NCI-H2196 (cell line): ENCODE measurements at regions not wholly inside any gene's neighbourhood (a gene's known extent, or its start where the extent isn't known, plus 50 kb on each side); places are given as distances from the start of the nearest gene placed in this dataset.
"Not testable (repeated sequence)": the region's sequence is repeated elsewhere in the genome, so short reads cannot be mapped to it uniquely, and the experiment has no call there.

ENCODE experiments used
- DNase-seq: peaks from one replicate; lab custom pipeline; 2025; ENCODE audit not compliant: unreplicated experiment; lab: John Stamatoyannopoulos, UW

GRCh38 chr6:168863467-168863866 lies 390.2 kb downstream of the THBS2 start:
- DNase-seq = no peak

GRCh38 chr6:168862346-168862980 lies 391.2 kb downstream of the THBS2 start:
- DNase-seq = no peak

- no peak for DNase-seq
Observed at GRCh38 chr6:168860987-168861386, 392.7 kb downstream of the THBS2 start.

- no peak for DNase-seq
Observed at GRCh38 chr6:168860341-168860740, 393.3 kb downstream of the THBS2 start.

GRCh38 chr6:168858926-168859325 lies 394.7 kb downstream of the THBS2 start:
- no peak for DNase-seq

GRCh38 chr6:168856914-168857313 lies 396.7 kb downstream of the THBS2 start:
- DNase-seq = no peak

GRCh38 chr6:168852376-168852884 lies 401.2 kb downstream of the THBS2 start:
- no peak for DNase-seq

GRCh38 chr6:168851460-168852375 lies 401.9 kb downstream of the THBS2 start:
- DNase-seq = no peak

GRCh38 chr6:168850027-168850736 lies 403.5 kb downstream of the THBS2 start:
- DNase-seq = not testable (repeated sequence)

- DNase-seq = no peak
Observed at GRCh38 chr6:168849459-168849858, 404.2 kb downstream of the THBS2 start.

- DNase-seq = no peak
Observed at GRCh38 chr6:168848797-168849196, 404.8 kb downstream of the THBS2 start.

- no peak for DNase-seq
Observed at GRCh38 chr6:168844821-168845609, 404.0 kb downstream of the SMOC2 start.

GRCh38 chr6:168842632-168843212 lies 401.7 kb downstream of the SMOC2 start:
- not testable (repeated sequence) for DNase-seq

- DNase-seq = no peak
Observed at GRCh38 chr6:168841609-168842278, 400.8 kb downstream of the SMOC2 start.

GRCh38 chr6:168840932-168841331 lies 399.9 kb downstream of the SMOC2 start:
- DNase-seq = not testable (repeated sequence)

- not testable (repeated sequence) for DNase-seq
Observed at GRCh38 chr6:168840299-168840698, 399.3 kb downstream of the SMOC2 start.

- DNase-seq = peak; percentile 34
Observed at GRCh38 chr6:168838037-168838399, 397.0 kb downstream of the SMOC2 start.

- DNase-seq = no peak
Observed at GRCh38 chr6:168837254-168838036, 396.5 kb downstream of the SMOC2 start.

- no peak for DNase-seq
Observed at GRCh38 chr6:168835991-168836390, 395.0 kb downstream of the SMOC2 start.
